ENCODE measurements at regions not wholly inside any gene's neighbourhood (a gene's known extent, or its start where the extent isn't known, plus 50 kb on each side); places are given as distances from the start of the nearest gene placed in this dataset.

GRCh38 chr4:159823743-159824142 is 720.9 kb downstream of the RAPGEF2 start:
- Histone ChIP-seq H3K4me1 (no peaks in the 10 kb centered on the region), H3K9me3 (peaks cover 4% of the 10 kb centered on the region), H3K36me3 (ENCODE audit: insufficient read depth in 1 of 2, low read depth in 1 of 2) (no peaks in the 10 kb centered on the region), H3K27me3 (ENCODE audit: insufficient read depth in 3 of 3, low read length in 2 of 3) (no peaks in the 10 kb centered on the region), H3K4me3 (no peak overlapping the region), H3K27ac (no peak overlapping the region)
- intact Hi-C loops (cut with DNase I), result no loop called here
- 81 to 91% (median 86%) methylated on average over 2 of the region's 2 CpGs for WGBS, 3 donors
- DNase-seq (no peak), ATAC-seq (no peak)
- no peak for TF ChIP-seq CTCF (IDR thresholded peaks at IDR 0.05)

GRCh38 chr4:159828687-159829086 is 725.8 kb downstream of the RAPGEF2 start:
- DNase-seq (no peak), ATAC-seq (no peak)
- intact Hi-C loops (cut with DNase I), result no loop called here
- no peaks in the 10 kb centered on the region for H3K27me3 ChIP-seq (ENCODE audit: insufficient read depth in 3 of 3, low read length in 2 of 3)
- no peaks in the 10 kb centered on the region for H3K9me3 ChIP-seq
- H3K36me3 ChIP-seq (ENCODE audit: insufficient read depth in 1 of 2, low read depth in 1 of 2), result no peaks in the 10 kb centered on the region
- H3K4me1 ChIP-seq, result no peaks in the 10 kb centered on the region
- TF ChIP-seq CTCF (IDR thresholded peaks at IDR 0.05), result no peak
- 14 to 18% (median 15%) methylated on average over 1 of the region's 1 CpG for WGBS, 3 donors
- no peak overlapping the region for H3K27ac ChIP-seq
- H3K4me3 ChIP-seq, result no peak overlapping the region

GRCh38 chr4:159829184-159829583 is 726.3 kb downstream of the RAPGEF2 start:
- no peak overlapping the region for H3K4me3 ChIP-seq
- TF ChIP-seq CTCF (IDR thresholded peaks at IDR 0.05), result no peak
- 23 to 34% (median 33%) methylated on average over 2 of the region's 2 CpGs for WGBS, 3 donors

GRCh38 chr4:159837071-159837470 is 734.2 kb downstream of the RAPGEF2 start:
- no peaks in the 10 kb centered on the region for H3K4me1 ChIP-seq
- no peak for ATAC-seq
- no peaks in the 10 kb centered on the region for H3K36me3 ChIP-seq (ENCODE audit: insufficient read depth in 1 of 2, low read depth in 1 of 2)
- H3K9me3 ChIP-seq, result no peaks in the 10 kb centered on the region
- H3K27ac ChIP-seq, result no peak overlapping the region
- intact Hi-C loops (cut with DNase I), result no loop called here
- 67 to 82% (median 67%) methylated on average over 3 of the region's 3 CpGs for WGBS, 3 donors
- H3K27me3 ChIP-seq (ENCODE audit: insufficient read depth in 3 of 3, low read length in 2 of 3), result no peaks in the 10 kb centered on the region
- no peak for DNase-seq
- TF ChIP-seq CTCF (IDR thresholded peaks at IDR 0.05), result no peak
- no peak overlapping the region for H3K4me3 ChIP-seq

More at GRCh38 chr4:159829184-159829583, 726.3 kb downstream of the RAPGEF2 start:
- Histone ChIP-seq H3K36me3 (ENCODE audit: insufficient read depth in 1 of 2, low read depth in 1 of 2) (no peaks in the 10 kb centered on the region), H3K27ac (no peak overlapping the region), H3K27me3 (ENCODE audit: insufficient read depth in 3 of 3, low read length in 2 of 3) (no peaks in the 10 kb centered on the region), H3K4me1 (no peaks in the 10 kb centered on the region), H3K9me3 (no peaks in the 10 kb centered on the region)
- intact Hi-C loops (cut with DNase I), result no loop called here
- ATAC-seq (no peak), DNase-seq (no peak)

GRCh38 chr4:159855731-159856130 is 752.9 kb downstream of the RAPGEF2 start:
- Histone ChIP-seq H3K4me3 (no peak overlapping the region), H3K9me3 (no peaks in the 10 kb centered on the region), H3K27ac (no peak overlapping the region), H3K27me3 (ENCODE audit: insufficient read depth in 3 of 3, low read length in 2 of 3) (no peaks in the 10 kb centered on the region), H3K36me3 (ENCODE audit: insufficient read depth in 1 of 2, low read depth in 1 of 2) (no peaks in the 10 kb centered on the region), H3K4me1 (no peaks in the 10 kb centered on the region)
- DNase-seq (no peak), ATAC-seq (no peak)
- no peak for TF ChIP-seq CTCF (IDR thresholded peaks at IDR 0.05)
- 15 to 24% (median 22%) methylated on average over 1 of the region's 1 CpG for WGBS, 3 donors
- intact Hi-C loops (cut with DNase I), result no loop called here
